ENCODE measurements at regions not wholly inside any gene's neighbourhood (a gene's known extent, or its start where the extent isn't known, plus 50 kb on each side); places are given as distances from the start of the nearest gene placed in this dataset.

- no peaks in the 10 kb centered on the region for H3K4me1 ChIP-seq (ENCODE audit: control insufficient read depth, insufficient read depth, low read length)
- no peak for DNase-seq (ENCODE audit: low read depth, low spot score)
- ChIA-PET POLR2A (no interaction called here), CTCF (no interaction called here)
- TF ChIP-seq POLR2AphosphoS5 (IDR thresholded peaks at IDR 0.05; ENCODE audit: low read depth, low read length) (no peak), TCF7L2 (IDR thresholded peaks at IDR 0.05; ENCODE audit: low read depth, low read length) (no peak), SIN3A (IDR thresholded peaks at IDR 0.05; ENCODE audit: borderline replicate concordance, insufficient read depth, low read depth, low read length) (no peak), CTCF (IDR thresholded peaks at IDR 0.05) (no peak), REST (IDR thresholded peaks at IDR 0.05; ENCODE audit: insufficient read depth in 1 of 2, low read depth in 2 of 2, low read length in 1 of 2) (no peak)
- H3K27me3 ChIP-seq (ENCODE audit: control insufficient read depth, insufficient read depth, low read length): no peaks in the 10 kb centered on the region
- H3K36me3 ChIP-seq (ENCODE audit: control insufficient read depth, insufficient read depth, low read length): no peaks in the 10 kb centered on the region
- H3K4me3 ChIP-seq (ENCODE audit: low read depth in 2 of 2, low read length in 2 of 2): no peak overlapping the region
- no TSS peak for BruUV-seq (replicated peaks)
- ATAC-seq: no peak
- no peaks in the 10 kb centered on the region for H3K9me3 ChIP-seq (ENCODE audit: control insufficient read depth, insufficient read depth, low read depth, low read length)
- intact Hi-C loops (cut with micrococcal nuclease; ENCODE audit: unreplicated experiment) (no loop called here), in situ Hi-C loops (cut with HindIII; ENCODE audit: low pct_unique_long_range_greater_than_20kb, low sequenced_read_pairs) (no loop called here)
- H3K27ac ChIP-seq (ENCODE audit: low read length): no peak overlapping the region
Measured at GRCh38 chr6:120646101-120646500, 688.2 kb downstream of the TBC1D32 start.

DNA sequence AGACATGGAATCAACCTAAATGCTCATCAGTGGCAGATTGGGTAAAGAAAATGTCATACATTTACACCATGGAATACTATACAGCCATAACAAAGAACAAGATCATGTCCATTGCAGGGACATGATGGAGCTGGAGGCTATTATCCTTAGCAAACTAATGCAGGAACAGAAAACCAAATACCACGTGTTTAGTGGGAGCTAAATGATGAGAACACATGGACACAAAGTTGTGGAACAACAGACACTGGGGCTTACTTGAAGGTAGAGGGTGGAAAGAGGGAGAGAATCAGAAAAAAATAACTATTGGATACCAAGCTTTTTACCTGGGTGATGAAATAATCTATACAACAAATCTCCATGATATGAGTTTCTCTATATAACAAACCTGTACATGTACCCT, 701.3 kb downstream of the TBC1D32 start:
- POLR2A ChIA-PET: no interaction called here
- in situ Hi-C loops (cut with HindIII; ENCODE audit: low pct_unique_long_range_greater_than_20kb, low sequenced_read_pairs) (no loop called here), intact Hi-C loops (cut with micrococcal nuclease; ENCODE audit: unreplicated experiment) (no loop called here)
- no TSS peak for BruUV-seq (replicated peaks)
- H3K9me3 ChIP-seq (ENCODE audit: control insufficient read depth, insufficient read depth, low read depth, low read length): peaks cover 4% of the 10 kb centered on the region; the same call in 1 of the 2 replicates
- H3K4me3 ChIP-seq (ENCODE audit: low read depth in 2 of 2, low read length in 2 of 2): no peak overlapping the region
- no peaks in the 10 kb centered on the region for H3K27me3 ChIP-seq (ENCODE audit: control insufficient read depth, insufficient read depth, low read length)
- CTCF ChIA-PET: no interaction called here
- no peak overlapping the region for H3K27ac ChIP-seq (ENCODE audit: low read length)
- TF ChIP-seq CTCF (IDR thresholded peaks at IDR 0.05) (no peak), POLR2AphosphoS5 (IDR thresholded peaks at IDR 0.05; ENCODE audit: low read depth, low read length) (no peak)
- no peaks in the 10 kb centered on the region for H3K4me1 ChIP-seq (ENCODE audit: control insufficient read depth, insufficient read depth, low read length)
- DNase-seq (ENCODE audit: low read depth, low spot score) (no peak), ATAC-seq (no peak)
- no peaks in the 10 kb centered on the region for H3K36me3 ChIP-seq (ENCODE audit: control insufficient read depth, insufficient read depth, low read length)

GRCh38 chr6:120627612-120628011, 706.7 kb downstream of the TBC1D32 start:
- H3K4me3 ChIP-seq (ENCODE audit: low read depth in 2 of 2, low read length in 2 of 2): no peak overlapping the region
- CTCF ChIA-PET: no interaction called here
- intact Hi-C loops (cut with micrococcal nuclease; ENCODE audit: unreplicated experiment) (no loop called here), in situ Hi-C loops (cut with HindIII; ENCODE audit: low pct_unique_long_range_greater_than_20kb, low sequenced_read_pairs) (no loop called here)
- TF ChIP-seq CTCF (IDR thresholded peaks at IDR 0.05) (no peak), TCF7L2 (IDR thresholded peaks at IDR 0.05; ENCODE audit: low read depth, low read length) (no peak), SIN3A (IDR thresholded peaks at IDR 0.05; ENCODE audit: borderline replicate concordance, insufficient read depth, low read depth, low read length) (no peak), REST (IDR thresholded peaks at IDR 0.05; ENCODE audit: insufficient read depth in 1 of 2, low read depth in 2 of 2, low read length in 1 of 2) (no peak), POLR2AphosphoS5 (IDR thresholded peaks at IDR 0.05; ENCODE audit: low read depth, low read length) (no peak)
- no peak for DNase-seq (ENCODE audit: low read depth, low spot score)
- no peak overlapping the region for H3K27ac ChIP-seq (ENCODE audit: low read length)
- no peak for ATAC-seq
- no peaks in the 10 kb centered on the region for H3K36me3 ChIP-seq (ENCODE audit: control insufficient read depth, insufficient read depth, low read length)
- H3K9me3 ChIP-seq (ENCODE audit: control insufficient read depth, insufficient read depth, low read depth, low read length): 0 out of 2 replicates have a peak, but pooled peaks cover 4% of the 10 kb centered on the region
- no peaks in the 10 kb centered on the region for H3K27me3 ChIP-seq (ENCODE audit: control insufficient read depth, insufficient read depth, low read length)
- no TSS peak for BruUV-seq (replicated peaks)
- no peaks in the 10 kb centered on the region for H3K4me1 ChIP-seq (ENCODE audit: control insufficient read depth, insufficient read depth, low read length)
- POLR2A ChIA-PET: no interaction called here
